ENCODE measurements at regions not wholly inside any gene's neighbourhood (a gene's known extent, or its start where the extent isn't known, plus 50 kb on each side); places are given as distances from the start of the nearest gene placed in this dataset.

GRCh38 chr2:53242090-53242489 lies 525.5 kb upstream of the CHAC2 start:
- no peaks in the 10 kb centered on the region for H3K4me1 ChIP-seq (ENCODE audit: control insufficient read depth in 1 of 2, insufficient read depth in 1 of 2, low read depth in 1 of 2, low read length in 1 of 2)
- no peak for TF ChIP-seq CTCF (IDR thresholded peaks at IDR 0.05)
- no peak overlapping the region for H3K27ac ChIP-seq
- H3K9me3 ChIP-seq: no peaks in the 10 kb centered on the region
- no peaks in the 10 kb centered on the region for H3K27me3 ChIP-seq
- no peak overlapping the region for H3K4me3 ChIP-seq (ENCODE audit: low read depth in 1 of 2, low read length in 1 of 2)
- no peaks in the 10 kb centered on the region for H3K36me3 ChIP-seq

DNA sequence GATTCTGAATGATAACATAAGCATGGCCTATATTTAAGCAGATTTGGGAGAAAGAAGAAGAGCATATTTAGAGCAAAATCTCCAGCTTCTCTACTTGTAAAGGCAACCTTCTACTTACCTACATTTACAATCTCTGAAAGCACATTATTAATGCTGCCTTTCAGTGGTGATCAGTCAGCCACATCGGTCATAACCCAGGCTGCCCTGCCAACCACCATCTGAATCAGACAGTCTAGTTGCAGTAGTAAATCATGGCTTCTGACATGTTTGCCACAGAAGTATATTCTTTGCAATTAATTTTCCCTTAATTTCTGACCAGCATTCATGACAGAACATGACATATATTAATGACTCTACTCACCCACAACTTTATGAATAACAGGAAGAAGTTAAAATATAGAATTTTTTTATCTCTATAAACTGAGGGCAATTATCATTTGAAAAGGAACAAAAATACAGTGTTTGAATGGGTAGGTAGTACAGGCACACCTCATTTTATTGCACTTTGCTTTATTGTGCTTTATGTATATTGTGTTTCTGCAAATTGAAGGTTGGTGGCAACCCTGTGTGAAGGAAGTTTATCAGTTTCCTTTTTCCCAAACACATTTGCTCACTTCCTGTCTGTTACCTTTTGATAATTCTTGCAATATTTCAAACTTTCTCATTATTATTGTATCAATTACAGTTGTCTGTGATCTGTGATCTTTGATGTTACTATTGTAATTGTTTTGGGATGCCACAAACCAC lies 531.6 kb upstream of the CHAC2 start:
- Histone ChIP-seq H3K9me3 (no peaks in the 10 kb centered on the region), H3K27me3 (no peaks in the 10 kb centered on the region), H3K4me1 (ENCODE audit: control insufficient read depth in 1 of 2, insufficient read depth in 1 of 2, low read depth in 1 of 2, low read length in 1 of 2) (no peaks in the 10 kb centered on the region), H3K27ac (no peak overlapping the region), H3K4me3 (ENCODE audit: low read depth in 1 of 2, low read length in 1 of 2) (no peak overlapping the region), H3K36me3 (no peaks in the 10 kb centered on the region)
- TF ChIP-seq CTCF (IDR thresholded peaks at IDR 0.05): no peak

DNA sequence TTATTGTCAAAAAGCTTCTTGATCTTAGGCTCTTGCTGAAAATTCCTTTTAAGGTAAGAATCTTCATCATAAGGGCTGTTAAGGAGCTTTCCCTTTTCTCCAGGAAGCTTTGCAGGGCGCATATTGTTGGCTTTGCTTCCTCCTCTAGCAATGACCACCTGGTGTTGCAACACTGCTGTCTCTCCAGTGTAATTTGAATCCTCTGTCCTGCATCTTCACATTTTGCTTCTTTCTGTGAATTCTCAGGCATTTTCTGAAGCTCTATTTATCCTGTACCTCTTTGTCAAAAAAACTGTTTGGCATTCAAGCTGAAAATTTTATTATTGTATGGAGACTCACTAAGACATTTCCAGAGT lies 533.1 kb upstream of the CHAC2 start:
- no peak for TF ChIP-seq CTCF (IDR thresholded peaks at IDR 0.05)
- Histone ChIP-seq H3K9me3 (no peaks in the 10 kb centered on the region), H3K36me3 (no peaks in the 10 kb centered on the region), H3K4me3 (ENCODE audit: low read depth in 1 of 2, low read length in 1 of 2) (no peak overlapping the region), H3K4me1 (ENCODE audit: control insufficient read depth in 1 of 2, insufficient read depth in 1 of 2, low read depth in 1 of 2, low read length in 1 of 2) (no peaks in the 10 kb centered on the region), H3K27me3 (no peaks in the 10 kb centered on the region), H3K27ac (no peak overlapping the region)

- Histone ChIP-seq H3K36me3 (no peaks in the 10 kb centered on the region), H3K4me3 (ENCODE audit: low read depth in 1 of 2, low read length in 1 of 2) (no peak overlapping the region), H3K27ac (no peak overlapping the region), H3K9me3 (no peaks in the 10 kb centered on the region), H3K27me3 (no peaks in the 10 kb centered on the region), H3K4me1 (ENCODE audit: control insufficient read depth in 1 of 2, insufficient read depth in 1 of 2, low read depth in 1 of 2, low read length in 1 of 2) (no peaks in the 10 kb centered on the region)
- TF ChIP-seq CTCF (IDR thresholded peaks at IDR 0.05): no peak
Measured at GRCh38 chr2:53233759-53234547, 533.7 kb upstream of the CHAC2 start.

DNA sequence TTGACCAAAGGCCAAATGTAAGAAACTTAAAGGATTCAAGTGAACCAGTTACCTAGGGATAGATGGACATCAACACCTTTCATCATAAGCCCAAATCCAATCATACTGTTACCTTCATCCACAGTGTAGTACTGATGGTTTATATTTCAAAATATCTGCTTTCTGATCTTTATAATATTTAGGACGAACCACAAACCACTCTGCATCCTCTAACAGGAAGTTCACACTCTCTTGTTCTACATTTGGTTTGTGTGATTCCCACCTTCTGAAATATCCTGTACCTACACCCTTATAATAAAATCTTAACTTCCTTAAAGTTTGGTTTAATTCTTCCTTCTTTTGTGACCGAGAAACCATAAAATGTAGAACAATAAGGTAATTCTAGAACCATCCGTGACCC lies 535.7 kb upstream of the CHAC2 start:
- H3K36me3 ChIP-seq: no peaks in the 10 kb centered on the region
- no peak overlapping the region for H3K4me3 ChIP-seq (ENCODE audit: low read depth in 1 of 2, low read length in 1 of 2)
- no peaks in the 10 kb centered on the region for H3K9me3 ChIP-seq
- no peak for TF ChIP-seq CTCF (IDR thresholded peaks at IDR 0.05)
- H3K4me1 ChIP-seq (ENCODE audit: control insufficient read depth in 1 of 2, insufficient read depth in 1 of 2, low read depth in 1 of 2, low read length in 1 of 2): no peaks in the 10 kb centered on the region
- no peak overlapping the region for H3K27ac ChIP-seq
- H3K27me3 ChIP-seq: no peaks in the 10 kb centered on the region
